ENCODE measurements at regions not wholly inside any gene's neighbourhood (a gene's known extent, or its start where the extent isn't known, plus 50 kb on each side); places are given as distances from the start of the nearest gene placed in this dataset.

GRCh38 chr6:84434550-84434949 lies 207.1 kb upstream of the CEP162 start:
- Mint-ChIP-seq H3K4me1 (ENCODE audit: low read depth) (no peaks in the 10 kb centered on the region), H3K4me3 (no peak overlapping the region), H3K27ac (no peak overlapping the region), H3K27me3 (peaks cover 3% of the 10 kb centered on the region), H3K36me3 (ENCODE audit: low read depth) (no peaks in the 10 kb centered on the region), H3K9me3 (peaks cover 2% of the 10 kb centered on the region)
- ChIA-PET CTCF (no interaction called here), POLR2A (no interaction called here)
- ATAC-seq (ENCODE audit: poor library complexity) (no peak), DNase-seq (no peak)
- intact Hi-C loops (cut with DNase I, micrococcal nuclease) = no loop called here
- Histone ChIP-seq H3K27me3 (ENCODE audit: control insufficient read depth in 1 of 2, insufficient read depth in 2 of 2, low read length in 2 of 2) (no peaks in the 10 kb centered on the region), H3K9me3 (ENCODE audit: control insufficient read depth in 1 of 2, insufficient read depth in 1 of 2, low read length in 2 of 2) (no peaks in the 10 kb centered on the region), H3K4me3 (ENCODE audit: low read length) (no peak overlapping the region), H3K36me3 (ENCODE audit: insufficient read depth, low read length) (no peaks in the 10 kb centered on the region), H3K27ac (ENCODE audit: low read depth in 1 of 2, low read length in 2 of 2) (no peak overlapping the region), H3K4me1 (ENCODE audit: insufficient read depth, low read length) (no peaks in the 10 kb centered on the region)
- TF ChIP-seq, protein P1, sequence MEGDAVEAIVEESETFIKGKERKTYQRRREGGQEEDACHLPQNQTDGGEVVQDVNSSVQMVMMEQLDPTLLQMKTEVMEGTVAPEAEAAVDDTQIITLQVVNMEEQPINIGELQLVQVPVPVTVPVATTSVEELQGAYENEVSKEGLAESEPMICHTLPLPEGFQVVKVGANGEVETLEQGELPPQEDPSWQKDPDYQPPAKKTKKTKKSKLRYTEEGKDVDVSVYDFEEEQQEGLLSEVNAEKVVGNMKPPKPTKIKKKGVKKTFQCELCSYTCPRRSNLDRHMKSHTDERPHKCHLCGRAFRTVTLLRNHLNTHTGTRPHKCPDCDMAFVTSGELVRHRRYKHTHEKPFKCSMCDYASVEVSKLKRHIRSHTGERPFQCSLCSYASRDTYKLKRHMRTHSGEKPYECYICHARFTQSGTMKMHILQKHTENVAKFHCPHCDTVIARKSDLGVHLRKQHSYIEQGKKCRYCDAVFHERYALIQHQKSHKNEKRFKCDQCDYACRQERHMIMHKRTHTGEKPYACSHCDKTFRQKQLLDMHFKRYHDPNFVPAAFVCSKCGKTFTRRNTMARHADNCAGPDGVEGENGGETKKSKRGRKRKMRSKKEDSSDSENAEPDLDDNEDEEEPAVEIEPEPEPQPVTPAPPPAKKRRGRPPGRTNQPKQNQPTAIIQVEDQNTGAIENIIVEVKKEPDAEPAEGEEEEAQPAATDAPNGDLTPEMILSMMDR (IDR thresholded peaks at IDR 0.05) = no peak

- Histone ChIP-seq H3K4me3 (ENCODE audit: low read length) (no peak overlapping the region), H3K9me3 (ENCODE audit: control insufficient read depth in 1 of 2, insufficient read depth in 1 of 2, low read length in 2 of 2) (no peaks in the 10 kb centered on the region), H3K27ac (ENCODE audit: low read depth in 1 of 2, low read length in 2 of 2) (no peak overlapping the region), H3K4me1 (ENCODE audit: insufficient read depth, low read length) (no peaks in the 10 kb centered on the region), H3K36me3 (ENCODE audit: insufficient read depth, low read length) (no peaks in the 10 kb centered on the region), H3K27me3 (ENCODE audit: control insufficient read depth in 1 of 2, insufficient read depth in 2 of 2, low read length in 2 of 2) (no peaks in the 10 kb centered on the region)
- no peak overlapping the region for H3K4me3 Mint-ChIP-seq
- intact Hi-C loops (cut with DNase I, micrococcal nuclease) = no loop called here
- H3K9me3 Mint-ChIP-seq = peaks cover 2% of the 10 kb centered on the region
- no peak for DNase-seq
- H3K4me1 Mint-ChIP-seq (ENCODE audit: low read depth) = no peaks in the 10 kb centered on the region
- ChIA-PET POLR2A (no interaction called here), CTCF (no interaction called here)
- ATAC-seq (ENCODE audit: poor library complexity) = no peak
- H3K36me3 Mint-ChIP-seq (ENCODE audit: low read depth) = no peaks in the 10 kb centered on the region
- TF ChIP-seq, protein P1 (IDR thresholded peaks at IDR 0.05) = no peak
- peaks cover 3% of the 10 kb centered on the region for H3K27me3 Mint-ChIP-seq
- no peak overlapping the region for H3K27ac Mint-ChIP-seq
Measured at GRCh38 chr6:84432619-84433018, 205.2 kb upstream of the CEP162 start.

- Mint-ChIP-seq H3K27me3 (peaks cover 3% of the 10 kb centered on the region), H3K4me3 (no peak overlapping the region), H3K4me1 (ENCODE audit: low read depth) (no peaks in the 10 kb centered on the region), H3K27ac (no peak overlapping the region), H3K9me3 (peaks cover 2% of the 10 kb centered on the region), H3K36me3 (ENCODE audit: low read depth) (no peaks in the 10 kb centered on the region)
- no peak for DNase-seq
- Histone ChIP-seq H3K27me3 (ENCODE audit: control insufficient read depth in 1 of 2, insufficient read depth in 2 of 2, low read length in 2 of 2) (no peaks in the 10 kb centered on the region), H3K4me1 (ENCODE audit: insufficient read depth, low read length) (no peaks in the 10 kb centered on the region), H3K9me3 (ENCODE audit: control insufficient read depth in 1 of 2, insufficient read depth in 1 of 2, low read length in 2 of 2) (no peaks in the 10 kb centered on the region), H3K27ac (ENCODE audit: low read depth in 1 of 2, low read length in 2 of 2) (no peak overlapping the region), H3K4me3 (ENCODE audit: low read length) (no peak overlapping the region), H3K36me3 (ENCODE audit: insufficient read depth, low read length) (no peaks in the 10 kb centered on the region)
- ChIA-PET POLR2A (no interaction called here), CTCF (no interaction called here)
- intact Hi-C loops (cut with DNase I, micrococcal nuclease) = no loop called here
- TF ChIP-seq, protein P1 (IDR thresholded peaks at IDR 0.05) = no peak
- no peak for ATAC-seq (ENCODE audit: poor library complexity)
Measured at GRCh38 chr6:84428300-84428907, 201.0 kb upstream of the CEP162 start.
